Caki2 (cell line): ENCODE measurements at regions not wholly inside any gene's neighbourhood (a gene's known extent, or its start where the extent isn't known, plus 50 kb on each side); places are given as distances from the start of the nearest gene placed in this dataset.

Source experiments
- DNase-seq: peaks from one replicate; pipeline ENCODE4 v3.0.0-alpha.2; 2015; ENCODE audit warnings: low read depth
- in situ Hi-C: cut with HindIII; loops from 2 replicates; pipeline ENCODE4 v1.10.0; 2016; ENCODE audit warnings: low sequenced_read_pairs, low pct_unique_long_range_greater_than_20kb, mixed read lengths

DNA sequence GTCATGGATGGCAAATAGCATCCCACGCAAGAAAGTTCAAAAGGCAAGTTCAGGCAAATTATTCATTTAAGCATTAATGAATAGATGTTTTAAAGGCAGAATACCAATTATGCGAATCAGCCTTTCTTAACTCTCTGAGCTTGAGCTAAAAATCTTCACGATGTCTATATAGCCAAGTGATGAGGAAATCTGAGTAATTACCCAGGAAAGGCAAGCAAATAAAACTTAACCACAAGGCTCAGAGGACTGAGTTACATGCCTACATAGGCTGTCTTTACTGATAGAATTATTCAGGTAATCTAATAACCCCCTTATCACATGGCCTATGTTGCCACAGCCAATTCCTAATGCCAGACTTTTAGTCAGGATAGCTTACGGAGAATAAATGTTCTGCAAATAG is 120.8 kb upstream of the MTAP start:
- DNase-seq = peak; percentile 47
- in situ Hi-C loops = no loop called here

DNA sequence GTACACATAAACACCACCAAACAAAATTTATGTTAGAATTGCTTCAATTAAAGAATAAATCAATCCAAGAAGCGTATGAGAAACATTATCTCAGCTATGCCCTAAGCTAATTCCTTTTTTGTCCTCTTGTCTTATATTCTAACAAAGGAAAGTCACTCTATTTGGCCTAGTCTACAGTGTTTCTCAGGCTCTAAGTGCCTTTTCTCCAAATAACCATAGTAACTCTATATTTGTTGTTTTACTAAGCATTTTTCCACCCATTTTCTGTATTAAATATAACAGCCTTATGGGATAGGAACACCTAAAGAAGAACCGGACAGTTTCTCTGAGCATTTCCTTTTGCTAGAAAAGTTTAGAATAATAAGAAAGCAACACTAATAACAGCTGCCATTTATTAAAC is 120.1 kb upstream of the MTAP start:
- in situ Hi-C loops = no loop called here
- no peak for DNase-seq

DNA sequence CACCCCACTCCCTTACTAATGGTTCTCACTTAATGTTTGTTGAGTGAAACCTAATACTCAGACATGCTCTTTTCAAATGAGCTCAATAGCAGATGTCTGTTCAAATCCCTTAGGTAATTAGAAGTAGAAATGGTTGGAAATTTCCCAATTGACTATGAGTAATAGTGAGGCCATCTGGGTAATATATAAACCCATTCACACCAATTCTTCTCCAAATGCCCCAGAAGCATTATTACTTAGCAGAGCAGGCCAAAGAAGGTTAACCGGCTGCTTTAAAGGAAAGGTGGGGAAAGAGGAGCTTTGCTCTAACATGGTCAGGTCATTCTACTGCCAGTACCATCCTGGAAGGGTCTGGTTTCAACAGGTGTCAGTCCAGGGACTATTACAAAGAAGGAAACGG is 119.5 kb upstream of the MTAP start:
- in situ Hi-C loops = no loop called here
- peak; percentile 42 for DNase-seq

DNA sequence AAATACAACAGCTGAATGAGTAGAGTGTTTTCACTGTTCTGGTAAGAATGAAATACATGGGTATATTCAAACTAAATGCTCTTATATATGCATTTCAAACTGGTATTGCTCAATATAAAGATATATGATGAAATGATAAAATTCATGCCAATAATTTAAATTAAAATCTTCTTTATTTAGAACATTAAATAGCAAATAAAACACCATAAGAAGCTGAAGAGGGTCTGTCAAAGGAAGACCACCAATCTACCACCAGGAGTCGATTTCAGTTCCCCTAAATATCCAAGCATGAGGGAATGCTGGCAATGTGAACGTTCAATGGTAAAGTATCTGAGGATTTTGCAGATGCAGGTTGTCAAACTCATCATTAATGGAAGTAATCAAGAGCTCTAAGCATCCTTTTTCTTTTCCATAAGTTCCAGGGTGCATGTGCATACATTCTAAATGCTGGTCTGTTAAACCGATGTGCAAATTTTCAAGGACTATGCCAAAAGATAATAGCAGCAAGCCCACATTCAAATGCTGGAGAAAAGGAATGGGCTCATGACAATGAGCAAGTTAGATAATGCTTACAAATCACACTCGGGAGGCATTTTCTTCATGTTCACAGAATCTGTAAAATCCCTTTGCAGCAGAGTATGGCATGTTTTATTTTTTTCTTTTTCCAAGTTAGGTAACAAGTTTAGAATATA is 118.8 kb upstream of the MTAP start:
- in situ Hi-C loops = no loop called here
- DNase-seq = no peak

DNA sequence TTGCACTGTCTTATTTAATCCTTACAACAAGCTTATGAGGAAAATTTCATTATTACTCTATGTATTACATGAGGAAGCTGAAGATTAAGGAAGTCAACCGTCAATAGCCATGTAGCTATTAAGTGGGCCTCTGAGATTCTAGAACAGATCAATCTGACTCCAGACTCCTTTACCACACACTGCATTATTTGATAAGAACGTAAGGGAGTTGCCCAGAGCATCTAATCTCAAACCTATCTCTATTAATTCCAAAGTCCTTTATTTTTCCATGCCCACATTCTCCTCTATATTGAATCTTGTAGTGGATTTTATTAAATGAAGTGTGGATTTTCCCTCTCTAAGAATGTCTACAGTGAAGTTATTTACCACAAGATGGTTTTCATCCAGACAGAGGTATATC is 118.2 kb upstream of the MTAP start:
- in situ Hi-C loops = no loop called here
- DNase-seq = no peak

DNA sequence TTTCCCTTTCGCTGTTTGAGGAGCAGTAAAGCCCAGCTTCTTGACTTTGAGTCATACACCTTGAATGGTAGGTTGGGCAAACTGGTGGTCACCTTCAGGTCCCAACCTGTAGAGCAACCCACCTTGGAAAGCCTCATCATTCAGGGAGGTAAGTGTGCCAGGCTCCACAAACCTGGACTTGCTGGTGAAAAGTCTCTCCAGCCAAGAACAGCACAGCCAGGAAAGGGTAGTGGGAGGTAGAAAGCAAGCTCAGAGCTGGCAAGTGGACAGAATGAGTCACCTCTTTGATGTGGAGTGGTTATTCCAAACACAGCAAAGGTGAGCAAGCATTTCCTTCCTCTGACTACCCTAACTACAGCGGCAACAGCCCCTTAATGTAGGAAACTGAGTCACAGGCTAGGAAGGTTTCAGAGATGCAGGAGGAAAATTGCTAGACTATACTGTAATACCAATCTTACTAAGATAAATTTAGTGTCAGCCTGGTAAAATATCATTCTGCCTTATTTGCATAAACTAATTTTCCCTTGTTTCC is 117.5 kb upstream of the MTAP start:
- in situ Hi-C loops = no loop called here
- DNase-seq = peak; percentile 76

DNA sequence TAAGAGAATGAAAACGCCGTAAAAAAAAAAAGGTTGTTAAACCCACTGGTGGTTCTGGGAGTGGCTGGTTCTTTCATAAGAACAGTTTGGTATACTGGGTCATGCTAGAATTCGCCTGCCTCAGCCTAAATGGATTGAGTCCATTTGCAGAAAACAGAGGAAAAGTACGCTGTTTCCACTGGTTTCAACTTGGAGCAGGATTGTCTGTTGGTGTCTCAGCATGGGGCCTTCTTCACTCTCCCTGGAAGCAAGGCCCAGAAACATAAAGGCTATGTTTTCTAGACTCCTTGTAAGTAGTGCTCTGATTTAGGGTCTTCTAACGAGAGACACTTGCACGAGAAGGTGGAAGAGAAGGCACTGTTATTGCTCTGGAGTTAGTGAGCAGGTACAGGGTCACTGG is 116.9 kb upstream of the MTAP start:
- in situ Hi-C loops = no loop called here
- DNase-seq = no peak

DNA sequence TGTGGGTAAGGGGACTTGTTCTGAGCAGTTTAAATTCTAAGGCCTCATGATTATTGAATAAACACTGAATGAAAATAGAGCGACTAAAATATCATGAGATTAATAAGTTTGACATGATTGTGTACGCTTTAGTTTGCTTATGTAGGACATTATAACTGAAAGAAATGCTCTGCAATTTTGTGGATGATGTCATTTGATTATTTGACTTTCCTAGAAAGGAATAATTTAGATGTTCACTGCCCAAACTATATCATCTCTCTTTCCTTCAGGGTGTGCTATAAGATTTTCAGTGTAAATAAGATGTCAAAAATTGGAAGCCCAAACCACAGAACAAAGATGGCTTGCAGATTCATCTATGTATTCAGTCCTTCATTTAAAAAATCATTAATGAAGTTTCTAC is 115.7 kb upstream of the MTAP start:
- DNase-seq = no peak
- in situ Hi-C loops = no loop called here

DNA sequence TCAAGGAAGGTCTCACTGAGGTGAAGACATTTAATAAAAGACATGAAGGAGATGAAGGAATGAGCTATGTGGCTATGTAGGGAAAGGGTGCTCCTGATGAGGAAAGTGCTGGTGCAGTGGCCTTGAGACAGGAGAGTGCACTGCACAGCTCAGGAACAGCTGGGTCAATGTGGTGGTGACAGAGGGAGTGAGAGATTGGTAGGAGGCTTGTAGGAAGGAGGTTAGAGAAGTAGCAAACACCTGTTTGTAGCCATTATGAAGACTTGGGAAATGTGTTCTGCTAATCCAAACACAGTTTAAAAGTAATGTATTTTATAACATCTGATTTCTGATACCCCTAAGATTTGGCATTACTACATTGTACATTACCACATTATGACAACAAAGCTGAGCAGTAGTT is 115.1 kb upstream of the MTAP start:
- in situ Hi-C loops = no loop called here
- DNase-seq = no peak

DNA sequence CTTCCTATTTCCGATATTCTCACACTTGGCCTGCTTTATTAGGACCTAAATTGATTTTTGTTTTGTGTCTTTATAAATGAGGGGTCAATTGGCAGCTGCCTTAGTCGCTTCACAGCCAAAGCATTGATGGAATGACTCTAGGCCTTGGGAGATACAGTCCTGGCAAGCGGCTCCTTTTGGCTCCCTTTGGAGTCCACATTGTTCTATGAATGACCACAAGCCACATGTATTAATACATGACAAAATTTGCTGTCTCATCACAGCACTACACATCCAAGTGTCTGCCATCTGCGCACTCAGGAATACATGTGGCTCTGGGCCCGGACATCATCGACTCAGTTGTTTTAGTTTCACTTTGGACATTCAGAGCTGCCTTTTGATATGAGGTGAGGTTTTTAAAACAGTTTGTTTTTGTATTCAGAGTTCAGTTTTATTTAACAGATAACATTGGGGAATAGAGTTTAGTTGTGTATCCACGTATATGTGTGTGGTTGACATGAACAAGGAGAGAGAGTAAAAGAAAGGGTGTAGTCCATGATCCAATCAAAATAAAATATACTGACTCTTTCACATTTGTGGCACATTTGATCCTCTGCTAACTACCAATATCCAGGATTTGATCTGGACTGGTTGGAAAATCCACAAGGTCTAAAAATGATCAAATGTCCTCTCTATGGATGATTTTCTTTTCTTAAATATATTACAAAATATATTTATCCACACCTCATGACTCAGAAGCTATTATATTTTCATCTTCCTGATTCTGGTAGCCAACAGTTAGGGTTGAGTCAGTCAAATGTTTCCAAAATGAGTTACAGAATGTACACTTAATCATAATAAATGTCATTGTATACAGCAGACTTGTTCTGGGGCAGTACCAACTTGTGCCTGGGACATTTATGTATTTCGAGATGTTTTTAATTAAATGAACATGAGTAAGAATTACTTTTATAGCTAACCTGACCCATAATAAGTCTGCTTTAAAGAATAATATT is 114.0 kb upstream of the MTAP start:
- no peak for DNase-seq
- in situ Hi-C loops = no loop called here

DNA sequence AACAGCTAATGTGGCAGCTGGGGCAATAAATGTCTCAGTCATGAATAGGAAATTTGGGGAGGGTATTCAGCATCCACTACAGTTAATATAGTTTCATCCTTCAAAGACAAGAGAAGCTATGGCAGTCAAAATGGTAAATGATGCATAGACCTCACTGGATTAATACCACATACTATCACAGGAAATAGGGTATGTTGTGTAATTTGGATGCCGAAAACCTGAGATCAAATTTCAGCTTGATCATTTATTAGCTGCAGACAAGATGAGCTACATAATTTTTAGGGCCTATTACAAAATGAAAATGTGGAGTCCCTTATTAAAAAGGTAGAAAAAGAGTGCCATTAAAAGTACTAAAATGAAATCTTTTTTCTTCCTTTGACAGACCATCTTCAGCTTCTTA is 112.6 kb upstream of the MTAP start:
- DNase-seq = no peak
- in situ Hi-C loops = no loop called here

DNA sequence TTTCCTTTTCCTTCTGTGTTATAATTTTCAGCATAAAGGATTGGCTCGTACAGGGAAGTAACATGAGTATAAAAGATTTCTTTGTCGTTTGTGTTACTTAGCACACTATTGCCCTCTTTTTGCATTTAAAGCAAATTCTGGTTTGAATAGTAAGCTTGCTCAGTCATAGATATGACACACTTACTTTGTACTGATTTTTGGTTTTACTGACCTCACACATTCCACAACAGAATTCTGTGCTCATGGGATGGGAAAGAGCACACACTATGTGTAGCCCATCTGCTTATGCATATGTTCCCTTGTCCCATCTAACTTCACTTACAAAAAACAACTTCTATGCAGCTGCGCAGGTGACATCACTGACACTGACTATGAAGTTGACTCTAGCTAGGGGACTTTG is 111.9 kb upstream of the MTAP start:
- in situ Hi-C loops = no loop called here
- DNase-seq = no peak

DNA sequence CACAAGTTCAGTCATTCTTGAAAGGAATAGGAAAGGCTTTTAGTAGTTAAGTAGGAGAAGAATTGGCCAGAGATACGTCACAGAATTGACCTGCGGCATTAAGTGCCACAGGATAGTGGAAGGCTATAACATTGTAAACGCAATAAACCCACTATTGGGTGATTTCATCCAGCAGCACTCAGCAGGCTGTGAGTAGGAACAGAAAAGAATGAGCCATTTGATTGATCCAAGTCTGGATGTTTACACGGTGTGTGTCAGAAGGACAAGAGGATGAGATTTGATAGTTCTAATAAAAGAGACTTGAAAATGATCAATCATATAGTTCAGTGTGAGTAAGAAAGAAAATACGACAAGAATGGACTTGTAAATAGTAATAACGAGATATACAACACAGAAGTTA is 110.0 kb upstream of the MTAP start:
- in situ Hi-C loops = no loop called here
- DNase-seq = no peak

DNA sequence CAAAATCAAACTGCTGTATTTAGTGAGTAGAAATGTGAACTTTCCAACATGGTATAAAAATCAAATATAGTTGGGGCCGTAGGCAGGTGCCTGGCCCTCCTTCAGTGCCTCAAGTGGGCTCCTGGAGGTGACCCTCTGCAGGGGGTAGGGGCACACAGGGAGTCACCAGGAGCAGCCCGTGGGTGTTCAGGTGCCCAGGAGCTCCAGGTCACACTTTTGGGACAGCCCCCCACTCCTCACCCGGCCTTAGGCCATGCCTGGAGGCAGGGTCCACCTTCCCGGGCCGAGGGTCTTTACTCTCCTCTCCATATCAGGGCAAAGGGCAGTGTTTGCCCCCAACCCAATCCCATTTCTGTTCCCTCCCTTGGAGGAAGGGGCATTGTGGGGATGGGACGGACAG is 108.0 kb upstream of the MTAP start:
- no peak for DNase-seq
- in situ Hi-C loops = no loop called here

DNA sequence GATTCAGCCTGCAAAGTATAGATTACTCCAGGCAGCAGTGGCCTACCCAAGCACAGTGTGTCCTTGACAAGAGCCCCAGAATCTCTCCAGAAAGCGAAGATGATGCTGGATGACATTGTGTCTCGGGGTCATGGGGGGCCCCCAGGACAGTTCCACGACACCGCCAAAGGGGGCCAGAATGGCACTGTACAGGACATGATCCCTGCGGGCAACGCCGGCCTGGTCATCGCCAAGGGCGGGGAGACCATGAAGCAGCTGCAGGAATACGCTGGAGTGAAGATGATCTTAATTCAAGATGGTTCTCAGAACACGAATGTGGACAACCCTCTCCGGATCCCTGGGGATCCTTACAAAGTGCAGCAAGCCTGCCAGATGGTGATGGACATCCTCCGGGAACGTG is 107.0 kb upstream of the MTAP start:
- in situ Hi-C loops = no loop called here
- DNase-seq = no peak

DNA sequence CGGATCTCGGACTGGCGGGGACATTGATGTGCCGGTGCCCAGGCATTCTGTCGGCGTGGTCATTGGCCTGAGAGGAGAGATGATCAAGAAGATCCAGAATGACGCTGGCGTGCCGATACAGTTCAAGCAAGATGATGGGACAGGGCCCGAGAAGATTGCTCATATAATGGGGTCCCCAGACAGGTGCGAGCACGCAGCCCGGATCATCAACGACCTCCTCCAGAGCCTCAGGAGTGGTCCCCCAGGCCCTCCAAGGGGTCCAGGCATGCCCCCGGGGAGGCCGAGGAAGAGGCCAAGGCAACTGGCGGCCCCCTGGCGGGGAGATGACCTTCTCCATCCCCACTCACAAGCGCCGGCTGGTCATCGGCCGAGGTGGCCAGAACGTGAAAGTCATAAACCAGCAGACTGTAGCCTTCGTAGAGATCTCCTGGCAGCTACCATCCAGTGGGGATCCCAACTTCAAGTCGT is 106.5 kb upstream of the MTAP start:
- DNase-seq = no peak
- in situ Hi-C loops = no loop called here

DNA sequence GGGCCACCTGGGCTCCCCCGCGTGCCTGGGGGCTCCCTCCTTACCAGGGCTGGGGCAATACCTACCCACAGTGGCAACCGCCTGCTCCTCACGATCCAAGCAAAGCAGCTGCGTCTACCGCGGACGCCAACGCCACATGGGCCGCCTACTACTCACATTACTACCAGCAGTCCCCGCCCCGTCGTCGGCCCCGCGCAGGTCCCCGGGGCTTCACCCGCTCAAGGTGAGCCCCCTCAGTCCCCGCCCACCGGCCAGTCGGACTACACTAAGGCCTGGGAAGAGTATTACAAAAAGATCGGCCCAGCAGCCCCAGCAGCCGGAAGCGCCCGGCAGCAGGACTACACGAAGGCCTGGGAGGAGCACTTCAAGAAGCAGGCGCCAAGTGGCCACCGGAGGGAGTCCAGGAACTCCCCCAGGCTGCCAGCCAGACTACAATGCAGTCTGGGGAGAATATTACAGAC is 106.0 kb upstream of the MTAP start:
- no peak for DNase-seq

DNA sequence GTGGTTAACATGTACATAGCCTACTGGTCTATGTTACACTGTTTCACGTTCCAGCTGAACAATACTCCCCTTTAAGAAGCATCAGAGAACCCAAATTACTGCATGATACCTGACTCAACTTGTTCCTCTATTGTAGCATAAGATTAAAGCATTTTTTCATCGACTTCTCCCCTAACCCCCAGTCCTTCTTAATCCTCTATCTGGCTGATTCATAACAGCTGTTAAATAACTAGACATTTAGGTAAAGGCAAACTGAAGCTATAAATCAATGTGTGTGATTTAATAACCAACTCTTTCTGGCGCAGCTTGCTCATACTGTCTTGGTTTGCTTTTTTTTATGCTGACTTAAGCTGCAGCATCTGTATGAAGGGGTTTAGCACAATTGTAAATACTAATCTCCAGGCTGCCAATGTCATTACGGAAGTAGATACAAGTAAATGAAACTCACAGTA is 94.2 kb upstream of the MTAP start:
- DNase-seq = no peak
- in situ Hi-C loops = no loop called here

More for the DNA sequence above, 106.0 kb upstream of the MTAP start:
- in situ Hi-C loops = no loop called here

DNA sequence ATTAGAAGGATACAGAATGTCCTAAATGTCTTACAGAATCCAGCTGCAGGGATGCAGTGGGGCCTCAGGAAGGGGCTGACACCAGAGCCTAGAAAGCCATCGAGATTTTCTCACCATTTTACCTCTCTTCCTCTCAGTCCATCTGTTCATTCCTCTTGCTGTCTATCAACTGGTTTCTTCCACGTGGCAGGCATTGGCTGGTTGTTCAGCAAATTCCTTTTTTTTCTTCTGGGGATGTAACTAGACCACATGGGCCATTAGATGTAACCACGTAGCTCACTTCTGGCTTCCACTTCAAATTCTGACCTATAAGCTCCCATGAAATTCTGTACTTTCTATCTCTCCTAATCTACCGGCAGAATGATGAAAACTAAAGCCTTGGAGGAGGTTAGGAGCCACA is 93.6 kb upstream of the MTAP start:
- in situ Hi-C loops = no loop called here
- DNase-seq = no peak
